Calu3 (cell line): ENCODE measurements at regions not wholly inside any gene's neighbourhood (a gene's known extent, or its start where the extent isn't known, plus 50 kb on each side); places are given as distances from the start of the nearest gene placed in this dataset.
A peak's percentile ranks its signal among the peaks of the same experiment; 100 is the strongest.

ENCODE experiments used
- BruUV-seq: library from RNA; stranded (reverse); fragments of 400-500 nt; replicated peaks from 2 replicates; lab custom pipeline; 2021; lab: Mats Ljungman, UMichigan
- CTCF ChIA-PET: fragments of 300-600 bp; sonication (Branson Sonifier 250); formaldehyde crosslinking; loops from one replicate; lab custom pipeline; 2022; ENCODE audit warnings: antibody characterized with exemption; lab: Charles Lee
- DNase-seq: peaks from one replicate; pipeline ENCODE4 v3.0.0; 2022
- H3K27ac Mint-ChIP-seq: one replicate; pipeline ENCODE4 v1.8.0; 2022; ENCODE audit warnings: mixed read lengths; ENCODE audit not compliant: unreplicated experiment
- H3K27me3 Mint-ChIP-seq: one replicate; pipeline ENCODE4 v1.8.0; 2022; ENCODE audit warnings: mixed read lengths; ENCODE audit not compliant: unreplicated experiment
- H3K36me3 Mint-ChIP-seq: one replicate; pipeline ENCODE4 v1.8.0; 2022; ENCODE audit warnings: mild to moderate bottlenecking, moderate library complexity, mixed read lengths; ENCODE audit not compliant: insufficient read depth, unreplicated experiment
- H3K4me1 Mint-ChIP-seq: one replicate; pipeline ENCODE4 v1.8.0; 2022; ENCODE audit warnings: mild to moderate bottlenecking, low read depth, mixed read lengths; ENCODE audit not compliant: unreplicated experiment
- H3K4me3 Mint-ChIP-seq: one replicate; pipeline ENCODE4 v1.8.0; 2022; ENCODE audit warnings: mild to moderate bottlenecking, low read depth, moderate library complexity, mixed read lengths; ENCODE audit not compliant: unreplicated experiment
- H3K9me3 Mint-ChIP-seq: one replicate; pipeline ENCODE4 v1.8.0; 2022; ENCODE audit warnings: low read depth, mixed read lengths; ENCODE audit not compliant: unreplicated experiment
- intact Hi-C: fragments of 100-400 bp; cut with micrococcal nuclease; formaldehyde crosslinking; loops from one replicate; pipeline ENCODE4 v1.10.0; 2022; ENCODE audit not compliant: unreplicated experiment
- TF ChIP-seq, protein P1 (sequence below): fragments of 200-600 bp; IDR thresholded peaks from one replicate; pipeline ENCODE4 v1.8.0; 2022; ENCODE audit warnings: antibody characterized with exemption; ENCODE audit not compliant: unreplicated experiment

DNA sequence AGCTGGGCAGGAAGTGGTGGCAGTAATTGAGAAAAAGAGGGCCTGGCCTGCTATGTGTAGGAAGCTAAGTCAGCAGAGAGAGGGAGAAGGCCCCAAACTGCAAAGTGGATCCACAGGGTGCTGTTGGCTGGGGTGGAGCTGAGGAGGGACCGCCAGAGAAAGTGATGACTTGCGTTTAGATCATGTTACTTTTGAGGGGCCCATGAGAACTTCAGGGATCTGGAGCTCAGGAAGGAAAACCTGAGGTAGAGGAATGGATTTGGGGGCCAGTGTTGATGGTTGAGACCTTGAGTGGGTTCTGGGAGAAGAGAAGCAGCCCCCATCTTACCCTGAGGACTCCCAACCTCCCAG lies 155.5 kb downstream of the MRPL14 start:
- CTCF ChIA-PET, result interaction anchor here (1.2 to 1.3 kb wide), 2 partner anchors 10 to 20 kb away, joined by 3 to 5 read pairs; no protein-coding TSS in a partner anchor
- intact Hi-C loops, result no loop called here
- BruUV-seq, result no TSS peak

GRCh38 chr6:43970913-43971775 lies 156.1 kb downstream of the MRPL14 start:
- intact Hi-C loops, result no loop called here

More for the DNA sequence above, 155.5 kb downstream of the MRPL14 start:
- TF ChIP-seq, protein P1, sequence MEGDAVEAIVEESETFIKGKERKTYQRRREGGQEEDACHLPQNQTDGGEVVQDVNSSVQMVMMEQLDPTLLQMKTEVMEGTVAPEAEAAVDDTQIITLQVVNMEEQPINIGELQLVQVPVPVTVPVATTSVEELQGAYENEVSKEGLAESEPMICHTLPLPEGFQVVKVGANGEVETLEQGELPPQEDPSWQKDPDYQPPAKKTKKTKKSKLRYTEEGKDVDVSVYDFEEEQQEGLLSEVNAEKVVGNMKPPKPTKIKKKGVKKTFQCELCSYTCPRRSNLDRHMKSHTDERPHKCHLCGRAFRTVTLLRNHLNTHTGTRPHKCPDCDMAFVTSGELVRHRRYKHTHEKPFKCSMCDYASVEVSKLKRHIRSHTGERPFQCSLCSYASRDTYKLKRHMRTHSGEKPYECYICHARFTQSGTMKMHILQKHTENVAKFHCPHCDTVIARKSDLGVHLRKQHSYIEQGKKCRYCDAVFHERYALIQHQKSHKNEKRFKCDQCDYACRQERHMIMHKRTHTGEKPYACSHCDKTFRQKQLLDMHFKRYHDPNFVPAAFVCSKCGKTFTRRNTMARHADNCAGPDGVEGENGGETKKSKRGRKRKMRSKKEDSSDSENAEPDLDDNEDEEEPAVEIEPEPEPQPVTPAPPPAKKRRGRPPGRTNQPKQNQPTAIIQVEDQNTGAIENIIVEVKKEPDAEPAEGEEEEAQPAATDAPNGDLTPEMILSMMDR, result no peak
- Mint-ChIP-seq H3K27ac (peak overlapping the region; percentile 8), H3K36me3 (no peaks in the 10 kb centered on the region), H3K4me3 (no peak overlapping the region), H3K4me1 (peaks cover 29% of the 10 kb centered on the region), H3K27me3 (no peaks in the 10 kb centered on the region), H3K9me3 (peaks cover 5% of the 10 kb centered on the region)
- no peak for DNase-seq

DNA sequence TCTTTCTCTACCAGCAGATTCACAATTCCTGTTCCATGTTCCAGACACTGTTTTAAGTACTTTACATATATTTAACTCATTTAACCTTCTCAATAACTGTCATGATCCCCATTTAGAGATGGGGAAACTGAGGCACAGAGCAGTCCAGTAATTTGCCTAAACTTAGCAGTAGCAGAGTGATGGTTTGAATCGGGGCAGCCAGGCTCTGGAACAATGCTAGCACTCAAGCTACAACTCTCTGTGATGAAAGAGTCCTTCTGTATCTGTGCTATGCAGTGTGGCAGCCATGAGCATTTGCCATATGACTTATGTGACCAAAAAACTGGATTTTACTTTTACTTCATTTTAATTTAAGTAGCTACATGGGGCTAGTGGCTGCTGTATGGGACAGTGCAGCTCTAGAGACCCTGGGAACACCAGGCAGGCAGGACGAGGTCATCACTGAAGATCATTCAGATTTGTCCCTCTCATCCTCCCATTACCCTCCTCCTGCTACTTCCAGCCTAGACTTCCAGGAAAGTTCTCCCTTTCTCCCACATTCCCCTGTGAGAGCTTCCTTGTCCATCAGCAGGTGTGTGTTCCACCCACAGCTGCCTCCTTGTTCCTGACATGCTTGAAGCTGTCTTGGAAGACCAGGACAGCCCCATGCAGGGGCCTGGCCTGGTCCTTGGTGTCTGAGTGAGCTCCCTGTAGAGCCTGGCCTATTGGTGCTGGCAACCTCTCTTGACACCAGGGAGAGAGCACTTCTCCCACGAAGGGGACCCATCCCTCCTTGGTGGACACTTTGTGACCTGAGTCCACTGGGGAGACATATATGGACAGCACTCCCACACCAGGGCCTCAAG lies 157.0 kb downstream of the MRPL14 start:
- CTCF ChIA-PET, result interaction anchor here (1.0 kb wide), 1 partner anchor 8 kb away, joined by 3 read pairs; no protein-coding TSS in a partner anchor
- no peak overlapping the region for H3K4me3 Mint-ChIP-seq
- no peaks in the 10 kb centered on the region for H3K36me3 Mint-ChIP-seq
- H3K9me3 Mint-ChIP-seq, result no peaks in the 10 kb centered on the region
- no TSS peak for BruUV-seq
- H3K4me1 Mint-ChIP-seq, result peaks cover 29% of the 10 kb centered on the region
- no peak for DNase-seq
- intact Hi-C loops, result no loop called here
- TF ChIP-seq, protein P1, result no peak
- H3K27me3 Mint-ChIP-seq, result no peaks in the 10 kb centered on the region
- H3K27ac Mint-ChIP-seq, result no peak overlapping the region

More at GRCh38 chr6:43970913-43971775, 156.1 kb downstream of the MRPL14 start:
- Mint-ChIP-seq H3K27me3 (no peaks in the 10 kb centered on the region), H3K4me3 (no peak overlapping the region), H3K36me3 (no peaks in the 10 kb centered on the region), H3K9me3 (peaks cover 5% of the 10 kb centered on the region), H3K27ac (peak overlapping the region; percentile 8), H3K4me1 (peaks cover 29% of the 10 kb centered on the region)
- TF ChIP-seq, protein P1, result no peak
- peak; percentile 75 for DNase-seq
- no TSS peak for BruUV-seq
- CTCF ChIA-PET, result interaction anchor here (1.2 to 1.3 kb wide), 2 partner anchors 10 to 20 kb away, joined by 3 to 5 read pairs; no protein-coding TSS in a partner anchor

DNA sequence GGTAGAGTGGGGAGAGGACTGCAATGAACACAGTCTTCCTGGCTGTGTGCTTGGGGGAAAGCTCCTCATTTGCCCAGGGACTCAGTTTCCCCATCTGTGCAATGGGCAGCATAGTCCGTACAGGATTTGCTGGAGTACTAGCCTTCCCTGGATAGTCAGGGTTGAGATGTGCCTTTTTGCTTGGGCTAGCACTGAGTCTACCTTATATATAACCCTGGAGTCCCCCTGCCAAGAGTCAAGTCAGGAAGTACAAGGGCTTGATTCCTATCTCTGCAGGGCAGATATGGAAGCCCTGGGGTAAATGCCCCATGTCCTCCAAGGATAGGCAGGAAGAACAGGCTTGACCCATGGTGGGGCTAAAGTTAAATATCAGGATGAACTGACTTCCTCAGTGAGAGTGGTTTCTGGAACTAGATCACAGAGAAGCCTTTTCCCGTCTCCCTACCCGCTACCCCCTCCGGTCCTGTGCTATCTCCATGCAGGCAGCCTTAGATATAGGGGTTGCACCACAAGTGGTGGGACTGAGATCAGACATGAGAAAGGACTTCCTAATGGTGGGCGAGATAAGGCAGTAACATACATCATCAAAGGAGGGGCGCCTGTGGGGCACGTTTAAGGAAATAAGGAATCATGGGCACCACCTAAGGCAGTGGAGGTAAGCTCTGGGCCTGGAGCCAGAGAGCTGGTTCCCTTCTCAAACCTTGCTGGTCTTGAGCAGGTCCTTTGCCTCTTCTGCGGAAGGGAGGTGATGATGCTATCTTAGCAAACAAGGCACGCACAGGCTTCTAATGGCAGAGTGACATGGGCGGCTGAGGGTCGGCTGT lies 157.9 kb downstream of the MRPL14 start:
- TF ChIP-seq, protein P1, result no peak
- no peak overlapping the region for H3K4me3 Mint-ChIP-seq
- DNase-seq, result no peak
- H3K27me3 Mint-ChIP-seq, result no peaks in the 10 kb centered on the region
- H3K36me3 Mint-ChIP-seq, result no peaks in the 10 kb centered on the region
- no TSS peak for BruUV-seq
- H3K27ac Mint-ChIP-seq, result no peak overlapping the region
- H3K9me3 Mint-ChIP-seq, result no peaks in the 10 kb centered on the region
- intact Hi-C loops, result no loop called here
- H3K4me1 Mint-ChIP-seq, result peaks cover 29% of the 10 kb centered on the region
- CTCF ChIA-PET, result interaction anchor here (0.8 to 1.0 kb wide), 2 partner anchors 8 to 24 kb away, joined by 3 read pairs; no protein-coding TSS in a partner anchor
